Ovary (tissue), 7 donors: ENCODE measurements at regions not wholly inside any gene's neighbourhood (a gene's known extent, or its start where the extent isn't known, plus 50 kb on each side); places are given as distances from the start of the nearest gene placed in this dataset.

Experiments
- DNase-seq, 5 donors: peaks; one replicate each; pipeline ENCODE4 v3.0.0-alpha.2; 2019 to 2020
- H3K27ac ChIP-seq, 2 donors: fragments of 200-600 bp; one replicate each; pipeline versions ENCODE4 v1.5.1 to v1.8.0; 2019 to 2022
- H3K27me3 ChIP-seq: fragments of 200-600 bp; one replicate; pipeline ENCODE4 v1.8.0; 2022
- H3K36me3 ChIP-seq: fragments of 200-600 bp; sonication (generic); one replicate; pipeline ENCODE4 v1.5.1; 2019
- H3K4me1 ChIP-seq: one replicate; pipeline ENCODE4 v1.8.1; 2013; ENCODE audit warnings: mild to moderate bottlenecking, moderate library complexity; ENCODE audit not compliant: insufficient read depth
- H3K4me3 ChIP-seq: fragments of 200-600 bp; sonication (generic); one replicate; pipeline ENCODE4 v1.5.1; 2017
- H3K9me3 ChIP-seq, 2 donors: fragments of 200-600 bp in 1 of 2; sonication (generic) in 1 of 2; one replicate each; pipeline versions ENCODE4 v1.5.1 to v1.8.1; 2013 to 2019; ENCODE audit warnings: mild to moderate bottlenecking in 1 of 2, moderate library complexity in 1 of 2
- EP300 ChIP-seq: sonication (generic); formaldehyde crosslinking; IDR thresholded peaks from one replicate; pipeline ENCODE4 v1.6.1; 2017; ENCODE audit warnings: antibody characterized with exemption
- POLR2A ChIP-seq: fragments of 450-650 bp; IDR thresholded peaks from one replicate; pipeline ENCODE4 v1.6.1; 2017; ENCODE audit warnings: antibody characterized with exemption, mild to moderate bottlenecking, moderate library complexity
- WGBS, 3 donors: extraction: QIAGEN DNeasy Blood & Tissue Kit in 1 of 3; methylation state at CpG; one replicate each; pipeline versions ENCODE4 v1.1.5 to v1.1.7; 2013 to 2017; 5-methylcytosine and 5-hydroxymethylcytosine counted together
- intact Hi-C, 4 donors: fragments of 100-400 bp; cut with DNase I; formaldehyde crosslinking; loops; one replicate each; pipeline versions ENCODE4 v1.11.0 to v1.15.1; 2022 to 2023
- TF ChIP-seq, protein P1 (sequence below), 3 donors: fragments of 450-650 bp in 2 of 3; fragments of 200-600 bp in 1 of 3; IDR thresholded peaks; one replicate each; pipeline versions ENCODE4 v1.5.1 to v1.8.0; 2016 to 2022; ENCODE audit warnings: antibody characterized with exemption in 3 of 3, mild to moderate bottlenecking in 1 of 3
- donor health status: DM: no; HTN: no; CAD: no; lungs with moderate emphysema.
- donor health status: DM: no; HTN: no; CAD: no.
- donor health status: Bipolar disorder and iron deficiency.
- donor health status: DM: no; HTN: no; CAD: no.
- donor health status: DM: yes; HTN: yes; CAD: no.

DNA sequence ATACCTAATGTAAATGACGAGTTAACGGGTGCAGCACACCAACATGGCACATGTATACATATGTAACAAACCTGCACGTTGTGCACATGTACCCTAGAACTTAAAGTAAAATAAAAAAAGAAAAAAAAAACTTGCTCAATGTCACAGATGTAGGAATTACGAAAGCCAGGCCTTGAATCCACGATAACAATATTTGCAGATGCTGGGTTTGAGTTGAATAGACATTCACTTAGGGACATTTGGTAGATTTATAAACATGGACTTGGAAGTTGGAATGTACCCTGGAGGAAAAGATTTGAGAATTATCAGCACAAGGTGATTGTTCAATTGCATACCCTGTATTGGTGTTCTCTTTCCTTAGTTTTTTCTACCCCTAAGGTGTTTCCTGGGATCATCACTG lies 260.2 kb upstream of the PEX5L start:
- H3K36me3 ChIP-seq, result no peaks in the 10 kb centered on the region
- H3K4me3 ChIP-seq, result no peak overlapping the region
- DNase-seq, result no peak
- H3K4me1 ChIP-seq, result peaks cover 1% of the 10 kb centered on the region
- no peaks in the 10 kb centered on the region for H3K27me3 ChIP-seq
- WGBS, 3 donors, result 86 to 88% (median 88%) methylated on average over 5 of the region's 5 CpGs
- intact Hi-C loops, result no loop called here
- H3K9me3 ChIP-seq, result no peaks in the 10 kb centered on the region
- H3K27ac ChIP-seq, result no peak overlapping the region
- TF ChIP-seq EP300 (no peak), POLR2A (no peak)
- TF ChIP-seq, protein P1, sequence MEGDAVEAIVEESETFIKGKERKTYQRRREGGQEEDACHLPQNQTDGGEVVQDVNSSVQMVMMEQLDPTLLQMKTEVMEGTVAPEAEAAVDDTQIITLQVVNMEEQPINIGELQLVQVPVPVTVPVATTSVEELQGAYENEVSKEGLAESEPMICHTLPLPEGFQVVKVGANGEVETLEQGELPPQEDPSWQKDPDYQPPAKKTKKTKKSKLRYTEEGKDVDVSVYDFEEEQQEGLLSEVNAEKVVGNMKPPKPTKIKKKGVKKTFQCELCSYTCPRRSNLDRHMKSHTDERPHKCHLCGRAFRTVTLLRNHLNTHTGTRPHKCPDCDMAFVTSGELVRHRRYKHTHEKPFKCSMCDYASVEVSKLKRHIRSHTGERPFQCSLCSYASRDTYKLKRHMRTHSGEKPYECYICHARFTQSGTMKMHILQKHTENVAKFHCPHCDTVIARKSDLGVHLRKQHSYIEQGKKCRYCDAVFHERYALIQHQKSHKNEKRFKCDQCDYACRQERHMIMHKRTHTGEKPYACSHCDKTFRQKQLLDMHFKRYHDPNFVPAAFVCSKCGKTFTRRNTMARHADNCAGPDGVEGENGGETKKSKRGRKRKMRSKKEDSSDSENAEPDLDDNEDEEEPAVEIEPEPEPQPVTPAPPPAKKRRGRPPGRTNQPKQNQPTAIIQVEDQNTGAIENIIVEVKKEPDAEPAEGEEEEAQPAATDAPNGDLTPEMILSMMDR (IDR thresholded peaks at IDR 0.05), result no peak

DNA sequence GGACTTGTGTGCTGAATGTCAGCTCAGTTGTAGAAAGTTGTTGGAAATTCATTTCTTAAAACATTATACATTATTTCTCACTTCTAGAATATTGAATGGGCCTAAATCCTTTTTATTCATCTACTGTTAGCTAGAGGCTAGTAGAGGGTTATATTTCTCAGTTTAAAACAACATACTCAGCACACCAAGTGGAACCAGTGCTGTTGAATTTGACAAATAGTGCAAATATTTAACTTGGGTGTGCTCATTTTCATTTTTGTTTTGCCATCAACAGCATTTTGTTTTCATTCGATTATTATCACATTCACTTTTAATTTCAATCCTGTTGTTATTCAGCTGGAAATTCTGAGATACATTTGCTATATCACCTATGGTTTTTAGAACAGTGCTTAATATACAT lies 269.4 kb upstream of the PEX5L start:
- H3K4me1 ChIP-seq, result peaks cover 3% of the 10 kb centered on the region
- no peak overlapping the region for H3K27ac ChIP-seq
- H3K4me3 ChIP-seq, result no peak overlapping the region
- DNase-seq, result no peak
- 13 to 61% (median 39%) methylated on average over 1 of the region's 1 CpG for WGBS, 3 donors
- H3K36me3 ChIP-seq, result no peaks in the 10 kb centered on the region
- TF ChIP-seq, protein P1 (IDR thresholded peaks at IDR 0.05), result no peak
- no peak for TF ChIP-seq EP300
- TF ChIP-seq POLR2A, result no peak
- H3K9me3 ChIP-seq, result no peaks in the 10 kb centered on the region
- H3K27me3 ChIP-seq, result no peaks in the 10 kb centered on the region
- intact Hi-C loops, result no loop called here

DNA sequence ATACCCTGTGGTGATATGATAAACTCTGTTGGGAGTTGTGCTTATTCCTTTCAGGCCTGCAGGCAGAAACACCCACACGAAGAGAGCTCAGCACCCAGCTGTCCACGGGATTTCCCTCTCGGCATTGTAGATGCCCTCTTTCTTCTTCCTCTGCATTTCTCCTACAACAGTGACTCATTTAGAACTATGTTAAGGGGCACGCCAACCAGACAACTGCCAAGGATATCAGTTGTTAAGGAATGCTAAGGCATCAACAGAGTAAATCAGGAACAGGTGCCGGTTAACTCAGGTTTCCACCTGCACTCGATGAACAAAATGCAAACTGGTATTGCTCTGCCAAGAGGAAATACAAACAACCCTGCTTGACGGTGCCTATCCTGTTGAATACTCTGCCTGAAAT lies 270.0 kb upstream of the PEX5L start:
- no peak for DNase-seq
- no peaks in the 10 kb centered on the region for H3K36me3 ChIP-seq
- 35 to 62% (median 35%) methylated on average over 7 of the region's 7 CpGs for WGBS, 3 donors
- no peaks in the 10 kb centered on the region for H3K27me3 ChIP-seq
- H3K4me3 ChIP-seq, result no peak overlapping the region
- no peaks in the 10 kb centered on the region for H3K9me3 ChIP-seq
- intact Hi-C loops, result no loop called here
- H3K27ac ChIP-seq, result no peak overlapping the region
- TF ChIP-seq, protein P1 (IDR thresholded peaks at IDR 0.05), result no peak
- TF ChIP-seq POLR2A (no peak), EP300 (no peak)
- H3K4me1 ChIP-seq, result peaks cover 3% of the 10 kb centered on the region

DNA sequence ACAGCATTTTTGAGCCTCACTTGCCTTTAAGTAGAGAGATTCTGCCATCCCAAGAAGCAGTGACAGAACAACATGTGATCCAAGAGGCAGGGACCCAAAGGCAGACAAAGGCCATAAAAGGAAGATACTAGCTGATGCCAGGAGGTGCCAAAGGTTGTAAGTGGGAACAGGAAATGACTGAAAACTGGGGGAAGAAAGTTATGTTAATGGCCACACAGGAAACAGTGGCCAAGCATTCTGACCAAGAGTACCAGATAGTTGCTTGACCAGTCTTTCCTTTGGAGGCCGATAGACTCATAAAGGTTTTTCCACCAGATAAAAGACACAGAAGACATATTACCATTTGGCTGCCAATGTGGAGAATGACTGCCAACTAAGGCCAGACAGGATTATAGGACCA lies 274.5 kb upstream of the PEX5L start:
- WGBS, 3 donors, result 61 to 75% (median 65%) methylated on average over 1 of the region's 1 CpG
- no peak for DNase-seq
- no peak for TF ChIP-seq EP300
- TF ChIP-seq, protein P1 (IDR thresholded peaks at IDR 0.05), result no peak
- no peak for TF ChIP-seq POLR2A
- intact Hi-C loops, result no loop called here
- Histone ChIP-seq H3K27ac (no peak overlapping the region), H3K4me1 (peaks cover 3% of the 10 kb centered on the region), H3K27me3 (no peaks in the 10 kb centered on the region), H3K9me3 (no peaks in the 10 kb centered on the region), H3K36me3 (no peaks in the 10 kb centered on the region), H3K4me3 (no peak overlapping the region)

DNA sequence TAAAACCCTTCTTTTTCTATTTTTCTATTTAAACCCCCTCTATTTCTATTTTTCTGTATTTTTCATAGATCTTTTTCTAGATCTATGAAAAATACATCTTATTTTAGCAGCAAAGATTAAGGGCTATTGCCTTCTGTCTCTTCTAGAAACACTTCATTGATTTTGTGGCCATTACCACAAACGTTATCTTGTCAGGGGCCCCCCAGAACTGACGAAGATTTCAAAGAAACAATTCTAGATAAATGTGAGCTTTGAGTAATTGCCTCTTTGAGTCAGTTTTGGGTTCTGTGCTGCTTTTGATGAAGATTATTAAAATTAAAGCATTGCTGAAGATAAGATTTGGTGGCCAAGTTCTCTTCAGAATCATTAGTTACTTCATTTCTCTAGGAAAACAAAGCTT lies 279.6 kb upstream of the PEX5L start:
- Histone ChIP-seq H3K4me1 (no peaks in the 10 kb centered on the region), H3K27ac (no peak overlapping the region), H3K4me3 (no peak overlapping the region), H3K9me3 (no peaks in the 10 kb centered on the region), H3K27me3 (no peaks in the 10 kb centered on the region), H3K36me3 (no peaks in the 10 kb centered on the region)
- WGBS, 3 donors, result 33 to 53% (median 51%) methylated on average over 2 of the region's 2 CpGs
- intact Hi-C loops, result no loop called here
- no peak for DNase-seq
- TF ChIP-seq EP300 (no peak), POLR2A (no peak)
- TF ChIP-seq, protein P1 (IDR thresholded peaks at IDR 0.05), result no peak
